ENCODE measurements at regions not wholly inside any gene's neighbourhood (a gene's known extent, or its start where the extent isn't known, plus 50 kb on each side); places are given as distances from the start of the nearest gene placed in this dataset.

- no peak for DNase-seq
These were observed 232.0 kb upstream of the GSE1 start for GRCh38 chr16:85380905-85381737.

DNA sequence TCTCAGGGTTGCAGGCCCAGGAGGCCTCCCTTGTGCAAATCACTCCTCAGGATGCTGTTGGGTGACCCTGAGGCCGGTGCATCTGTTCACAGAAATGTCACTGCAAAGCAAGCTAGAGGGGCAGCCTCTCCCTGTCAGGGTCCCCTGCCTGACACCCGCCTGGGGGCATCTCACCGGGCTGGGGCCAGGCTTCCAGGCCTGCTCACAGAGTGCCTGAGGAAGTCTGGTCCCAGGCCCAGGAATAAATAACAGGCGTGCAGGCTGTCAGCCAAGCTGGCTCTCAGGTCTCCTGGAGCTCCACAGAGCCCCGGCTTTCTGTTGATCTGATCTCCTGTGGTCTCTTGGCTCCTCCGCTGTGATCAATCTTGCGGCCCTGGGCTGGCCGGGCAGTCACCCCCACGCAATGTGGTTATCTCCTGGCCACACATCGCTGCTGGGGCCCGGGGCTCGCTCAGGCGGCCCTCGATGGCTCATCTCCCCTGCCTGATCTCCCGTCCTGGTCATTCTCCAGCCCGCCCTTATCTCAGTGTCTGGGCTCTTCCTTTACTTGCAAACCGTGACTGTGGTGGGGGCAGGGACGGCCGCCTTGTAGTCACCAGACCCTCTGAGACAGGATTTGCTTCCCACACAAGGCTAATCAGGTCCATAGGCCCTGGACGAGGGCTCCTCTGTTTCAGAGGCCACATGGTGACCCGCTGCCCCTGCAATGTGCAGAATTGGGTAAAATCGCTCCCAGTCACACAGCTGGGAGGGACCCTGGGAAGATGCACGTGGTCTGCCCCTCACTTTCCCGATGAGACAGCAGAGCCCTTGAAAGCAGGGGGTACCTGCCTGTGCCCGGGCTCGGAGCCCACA lies 231.2 kb upstream of the GSE1 start:
- DNase-seq: no peak

GRCh38 chr16:85382717-85383118 lies 230.4 kb upstream of the GSE1 start:
- DNase-seq: no peak

- no peak for DNase-seq
These were observed 229.0 kb upstream of the GSE1 start for GRCh38 chr16:85383836-85384832.

DNA sequence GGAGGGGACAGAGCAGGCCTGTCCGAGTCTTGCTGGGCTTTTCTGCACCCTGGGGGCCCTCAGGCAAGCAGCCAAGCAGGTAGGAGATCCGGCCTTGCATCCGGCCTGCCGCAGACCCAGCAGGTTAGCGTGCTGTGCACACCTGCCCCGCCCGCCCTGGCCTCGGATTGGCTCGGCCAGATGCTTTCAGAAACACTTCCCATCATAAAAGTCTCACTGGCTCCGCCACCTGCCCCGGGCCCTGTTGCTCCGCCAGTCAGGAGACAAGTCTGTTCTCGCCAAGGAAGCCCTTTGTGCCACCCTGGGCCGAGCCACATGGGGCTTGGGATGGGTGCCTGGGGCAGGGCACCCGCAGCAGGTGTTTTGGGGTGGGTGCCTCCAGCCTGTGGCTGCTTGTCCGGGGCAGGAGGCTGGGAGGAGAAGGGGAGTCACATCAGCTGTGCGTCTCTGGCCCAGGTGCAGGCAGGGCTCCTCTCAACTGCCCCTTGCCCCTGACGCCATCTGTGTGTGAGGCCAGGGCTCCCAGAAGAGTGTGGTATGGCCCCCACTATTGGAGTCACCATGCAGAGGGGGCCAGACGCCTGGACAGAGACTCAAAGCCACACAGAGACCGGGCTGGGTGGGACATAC lies 228.2 kb upstream of the GSE1 start:
- no peak for DNase-seq

GRCh38 chr16:85385463-85386331 lies 227.4 kb upstream of the GSE1 start:
- no peak for DNase-seq

- no peak for DNase-seq
These were observed 226.5 kb upstream of the GSE1 start for GRCh38 chr16:85386467-85387170.

GRCh38 chr16:85387171-85387507 lies 226.0 kb upstream of the GSE1 start:
- no peak for DNase-seq

- no peak for DNase-seq
These were observed 225.3 kb upstream of the GSE1 start for GRCh38 chr16:85387731-85388295.

DNA sequence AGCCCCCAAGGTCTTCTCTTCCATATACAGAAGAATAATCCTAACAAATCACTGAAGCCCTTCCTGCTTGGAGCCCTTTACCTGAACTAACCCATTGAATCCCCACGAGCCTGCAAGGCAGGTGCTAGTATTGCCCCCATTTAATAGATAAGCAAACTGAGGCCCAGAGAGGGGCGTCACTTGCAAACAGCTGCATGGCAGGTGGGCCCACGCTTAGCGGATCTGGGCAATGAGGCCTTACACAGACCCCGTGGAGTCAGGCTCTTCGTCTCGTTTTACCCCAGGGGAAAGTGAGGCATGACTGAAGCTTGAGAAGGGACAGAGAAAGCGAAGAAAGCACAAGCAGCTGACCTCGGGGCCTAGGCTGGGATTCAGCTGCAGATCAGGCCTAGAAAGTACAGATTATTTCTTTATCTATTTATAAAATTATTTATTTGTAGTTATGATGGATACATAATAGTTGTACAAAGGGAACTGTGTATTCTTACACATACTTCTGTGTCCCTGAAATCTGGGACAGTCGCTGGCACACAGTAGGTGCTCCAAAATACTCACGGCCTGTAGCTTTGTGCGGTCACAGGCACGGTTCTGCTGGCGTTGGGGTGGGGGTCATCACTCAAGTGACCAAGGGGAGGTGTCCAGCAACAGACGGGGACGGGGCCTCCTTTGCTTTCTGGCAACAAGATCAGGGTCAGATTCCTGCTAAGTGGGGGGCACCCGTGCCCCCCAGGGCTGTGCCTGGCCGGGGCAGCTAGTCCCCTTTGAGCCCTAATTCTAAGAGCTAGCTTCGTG lies 223.2 kb upstream of the GSE1 start:
- DNase-seq: no peak

DNA sequence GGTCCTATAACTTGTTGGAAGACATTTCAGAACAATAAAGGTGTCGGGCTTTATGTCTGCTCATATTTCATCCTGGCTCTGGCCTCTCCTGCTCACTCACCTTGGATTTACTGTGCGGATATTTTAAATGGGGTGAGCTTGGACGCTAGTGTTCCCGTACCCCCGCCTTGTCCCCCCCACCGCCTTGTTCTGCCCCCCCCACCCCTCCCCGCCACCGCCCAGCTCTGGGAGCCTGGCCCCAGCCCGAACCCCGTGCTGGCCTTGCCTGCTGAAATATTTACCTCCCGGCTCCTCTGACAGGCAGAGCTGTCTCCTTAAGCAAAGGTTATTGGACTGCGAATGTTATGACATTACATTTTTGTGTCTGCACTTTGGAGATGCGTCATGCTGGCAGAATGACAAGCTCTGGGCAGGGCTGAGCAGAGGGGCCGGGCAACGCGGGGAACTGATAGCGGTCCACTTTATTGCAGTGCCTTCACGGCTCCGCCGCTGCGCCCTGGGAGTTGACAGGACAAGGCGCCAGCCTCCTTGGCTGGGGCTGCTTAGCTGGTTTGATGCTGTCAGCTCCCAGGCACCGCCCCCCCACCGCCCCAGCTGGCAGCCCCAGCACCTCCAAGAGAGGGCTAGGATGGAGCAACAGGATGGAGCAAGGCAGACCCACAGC lies 222.5 kb upstream of the GSE1 start:
- no peak for DNase-seq

DNA sequence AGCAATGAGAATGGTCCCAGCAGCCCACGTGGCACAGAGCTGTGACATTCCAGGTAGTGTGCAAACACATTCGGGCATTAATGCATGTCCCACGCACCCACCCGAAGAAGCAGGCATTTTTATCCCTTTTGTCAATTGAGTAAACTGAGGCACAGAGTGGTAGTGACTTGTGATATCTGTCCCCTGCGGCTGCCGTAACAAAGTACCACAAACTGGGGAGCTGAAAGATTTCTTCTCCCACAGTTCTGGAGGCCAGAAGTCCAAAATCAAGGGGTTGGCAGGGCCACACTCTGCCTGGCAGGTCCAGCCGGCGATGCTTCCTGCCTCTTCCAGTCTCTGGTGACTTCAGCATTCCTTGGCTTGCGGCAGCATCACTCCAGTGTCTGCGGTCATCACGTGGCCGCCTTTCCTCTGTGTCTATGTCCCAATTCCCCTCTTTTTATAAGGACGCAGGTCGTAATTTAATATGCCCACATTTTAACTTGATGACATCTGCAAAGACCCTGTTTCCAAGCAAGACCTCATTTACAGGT lies 221.9 kb upstream of the GSE1 start:
- no peak for DNase-seq

- no peak for DNase-seq
These were observed 221.1 kb upstream of the GSE1 start for GRCh38 chr16:85391769-85392583.

GRCh38 chr16:85392756-85393673 lies 220.1 kb upstream of the GSE1 start:
- DNase-seq: no peak

DNA sequence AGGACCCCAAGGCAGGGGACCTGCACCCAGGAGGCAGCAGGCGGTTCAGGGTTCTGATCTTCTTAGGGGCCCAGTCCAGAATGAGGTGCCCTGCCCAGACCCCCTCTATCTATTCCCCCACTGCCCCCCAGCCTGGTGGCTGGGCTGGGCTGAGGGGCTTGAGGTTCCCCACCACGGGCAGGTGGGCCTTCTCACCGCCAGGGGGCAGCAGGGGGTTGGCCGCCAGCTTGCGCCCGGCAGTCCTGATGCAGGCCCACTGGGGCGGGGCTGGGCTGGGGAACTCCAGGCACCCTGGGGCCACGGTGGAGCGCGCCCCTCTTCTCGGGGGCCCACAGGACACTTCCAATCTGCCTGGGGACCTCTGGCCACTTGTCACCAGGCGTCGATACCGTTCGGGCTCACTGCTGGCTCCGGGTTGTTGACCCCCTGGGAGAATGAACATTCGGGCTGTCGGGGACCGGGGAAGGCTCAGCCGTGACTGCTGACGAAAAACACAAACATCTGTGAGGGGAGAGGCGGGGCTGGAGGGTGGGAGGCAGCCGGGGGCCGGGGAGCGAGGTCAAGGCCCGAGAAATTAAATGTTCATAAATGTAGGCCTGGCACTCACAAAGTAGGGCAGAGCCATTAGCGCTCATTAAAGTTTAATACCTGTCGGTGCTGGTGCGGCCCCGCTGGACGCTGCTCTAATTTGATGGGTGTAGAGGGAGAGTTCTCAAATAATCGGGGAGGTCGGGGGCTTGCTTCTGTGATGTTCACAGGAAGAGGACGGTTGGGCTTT lies 219.3 kb upstream of the GSE1 start:
- DNase-seq: peak; percentile 10 to 64 (median 51)
